OCI-LY3 (cell line): ENCODE measurements at regions not wholly inside any gene's neighbourhood (a gene's known extent, or its start where the extent isn't known, plus 50 kb on each side); places are given as distances from the start of the nearest gene placed in this dataset.

Source experiments
- H2AFZ ChIP-seq: fragments of 200-600, 300-600 bp; shearing (Covaris generic); 2 replicates; pipeline ENCODE4 v1.6.0; 2014; ENCODE audit warnings: antibody characterized with exemption, low read depth, low read length
- H3K27ac ChIP-seq: fragments of 200-600, 300-600 bp; sonication (generic); 2 replicates; pipeline ENCODE4 v1.5.1; 2014; ENCODE audit warnings: mild to moderate bottlenecking, low read length, moderate library complexity, mixed read lengths
- H3K27me3 ChIP-seq: fragments of 200-600, 300-600 bp; sonication (generic); 2 replicates; pipeline ENCODE4 v1.6.1; 2014; ENCODE audit warnings: low read depth, low read length, mixed read lengths
- H3K36me3 ChIP-seq: fragments of 200-600, 300-600 bp; sonication (generic); replicated peaks from 2 replicates; pipeline ENCODE3; 2014; ENCODE audit warnings: low read depth, low read length, mixed read lengths
- H3K4me1 ChIP-seq: fragments of 300-600, 200-600 bp; sonication (generic); 2 replicates; pipeline ENCODE4 v1.6.1; 2014; ENCODE audit warnings: low read length, mixed read lengths
- H3K4me2 ChIP-seq: fragments of 200-600, 300-600 bp; sonication (generic); 2 replicates; pipeline ENCODE4 v1.6.1; 2014; ENCODE audit warnings: low read length, mixed read lengths
- H3K4me3 ChIP-seq: fragments of 300-600, 200-600 bp; sonication (generic); 2 replicates; pipeline ENCODE4 v1.5.1; 2014; ENCODE audit warnings: antibody characterized with exemption, mild to moderate bottlenecking, low read length, moderate library complexity
- H3K79me2 ChIP-seq: fragments of 300-600, 200-600 bp; shearing (Covaris generic); 2 replicates; pipeline ENCODE4 v1.6.1; 2014; ENCODE audit warnings: mild to moderate bottlenecking, low read length, mixed read lengths
- H3K9ac ChIP-seq: fragments of 300-600, 200-600 bp; shearing (Covaris generic); 2 replicates; pipeline ENCODE4 v1.6.0; 2014; ENCODE audit warnings: mild to moderate bottlenecking, low read length, moderate library complexity
- H3K9me3 ChIP-seq: fragments of 200-600, 300-600 bp; shearing (Covaris generic); 2 replicates; pipeline ENCODE4 v1.6.1; 2014; ENCODE audit warnings: low read length, mixed read lengths; ENCODE audit not compliant: insufficient read depth
- H4K20me1 ChIP-seq: fragments of 200-600, 300-600 bp; sonication (generic); 2 replicates; pipeline ENCODE4 v1.6.1; 2016; ENCODE audit warnings: low read length, mixed read lengths; ENCODE audit not compliant: insufficient read depth
- CTCF ChIP-seq: fragments of 200-600, 300-600 bp; sonication (generic); IDR thresholded peaks from 2 replicates; pipeline ENCODE4 v1.5.1; 2014; ENCODE audit warnings: antibody characterized with exemption, low read length, low read depth
- EZH2phosphoT487 ChIP-seq: fragments of 200-600 bp; shearing (Covaris generic); IDR thresholded peaks from 2 replicates; pipeline ENCODE4 v1.6.1; 2018; ENCODE audit warnings: antibody characterized with exemption, mixed run types, low read depth

- TF ChIP-seq CTCF (no peak), EZH2phosphoT487 (no peak)
- Histone ChIP-seq H3K4me1 (no peaks in the 10 kb centered on the region), H3K4me2 (no peak overlapping the region), H3K27ac (no peak overlapping the region), H3K9me3 (no peaks in the 10 kb centered on the region), H3K27me3 (no peaks in the 10 kb centered on the region), H3K36me3 (no peaks in the 10 kb centered on the region), H2AFZ (no peak overlapping the region), H4K20me1 (no peaks in the 10 kb centered on the region), H3K79me2 (no peaks in the 10 kb centered on the region), H3K9ac (no peak overlapping the region), H3K4me3 (no peak overlapping the region)
Measured at GRCh38 chr10:85045046-85045445, 716.7 kb downstream of the CCSER2 start.

GRCh38 chr10:85047170-85047834 is 718.9 kb downstream of the CCSER2 start:
- H3K27ac ChIP-seq, result no peak overlapping the region
- TF ChIP-seq EZH2phosphoT487 (no peak), CTCF (no peak)

GRCh38 chr10:85047979-85048378 is 719.6 kb downstream of the CCSER2 start:
- Histone ChIP-seq H3K4me1 (no peaks in the 10 kb centered on the region), H3K9ac (no peak overlapping the region), H3K27ac (no peak overlapping the region), H3K4me2 (no peak overlapping the region), H3K79me2 (no peaks in the 10 kb centered on the region), H4K20me1 (no peaks in the 10 kb centered on the region), H3K4me3 (no peak overlapping the region), H2AFZ (no peak overlapping the region), H3K36me3 (no peaks in the 10 kb centered on the region), H3K27me3 (no peaks in the 10 kb centered on the region), H3K9me3 (no peaks in the 10 kb centered on the region)
- TF ChIP-seq CTCF, result no peak
- no peak for TF ChIP-seq EZH2phosphoT487

More at GRCh38 chr10:85047170-85047834, 718.9 kb downstream of the CCSER2 start:
- no peaks in the 10 kb centered on the region for H3K27me3 ChIP-seq
- no peak overlapping the region for H3K4me3 ChIP-seq
- H3K4me1 ChIP-seq, result no peaks in the 10 kb centered on the region
- no peak overlapping the region for H3K4me2 ChIP-seq
- H4K20me1 ChIP-seq, result no peaks in the 10 kb centered on the region
- H3K79me2 ChIP-seq, result no peaks in the 10 kb centered on the region
- no peaks in the 10 kb centered on the region for H3K36me3 ChIP-seq
- H3K9me3 ChIP-seq, result no peaks in the 10 kb centered on the region
- H3K9ac ChIP-seq, result no peak overlapping the region
- no peak overlapping the region for H2AFZ ChIP-seq

GRCh38 chr10:85048644-85049043 is 720.3 kb downstream of the CCSER2 start:
- no peaks in the 10 kb centered on the region for H3K36me3 ChIP-seq
- no peak overlapping the region for H3K9ac ChIP-seq
- H3K9me3 ChIP-seq, result no peaks in the 10 kb centered on the region
- H3K4me2 ChIP-seq, result no peak overlapping the region
- no peaks in the 10 kb centered on the region for H4K20me1 ChIP-seq
- H3K4me1 ChIP-seq, result no peaks in the 10 kb centered on the region
- no peaks in the 10 kb centered on the region for H3K79me2 ChIP-seq
- TF ChIP-seq CTCF (no peak), EZH2phosphoT487 (no peak)
- no peak overlapping the region for H3K4me3 ChIP-seq
- H3K27ac ChIP-seq, result no peak overlapping the region
- no peaks in the 10 kb centered on the region for H3K27me3 ChIP-seq
- no peak overlapping the region for H2AFZ ChIP-seq
